ENCODE measurements at regions not wholly inside any gene's neighbourhood (a gene's known extent, or its start where the extent isn't known, plus 50 kb on each side); places are given as distances from the start of the nearest gene placed in this dataset.

DNA sequence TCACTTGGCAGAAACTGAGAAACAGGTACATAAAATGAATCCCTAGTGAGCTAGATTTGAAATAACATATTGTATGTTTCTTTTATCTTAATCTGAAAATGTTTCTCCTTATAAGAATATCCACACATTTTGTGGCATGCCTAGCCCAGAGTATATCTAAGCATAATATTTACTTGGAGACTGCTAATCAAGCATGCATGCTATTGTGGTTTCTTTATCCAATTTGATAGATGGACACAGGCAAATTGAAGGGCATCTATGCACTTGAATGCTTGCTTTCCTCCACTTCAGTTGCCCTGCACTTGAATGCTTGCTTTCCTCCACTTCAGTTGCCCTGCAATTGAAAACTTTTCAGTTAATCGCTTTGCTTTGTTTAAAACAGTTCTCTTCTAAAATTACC lies 729.8 kb downstream of the TBC1D32 start:
- no peaks in the 10 kb centered on the region for H4K20me1 ChIP-seq (ENCODE audit: insufficient read depth)
- no peaks in the 10 kb centered on the region for H3K36me3 ChIP-seq (replicated peaks in 1 of 2; ENCODE audit: control insufficient read depth in 1 of 2, insufficient read depth in 2 of 2, low read length in 1 of 2)
- H3K79me2 ChIP-seq (ENCODE audit: insufficient read depth) = no peaks in the 10 kb centered on the region
- H3K4me2 ChIP-seq = no peak overlapping the region
- WGBS (ENCODE audit: low lambda C conversion rate) = 38% methylated on average over 1 of the region's 1 CpG
- no peak for DNase-seq
- H3K4me3 ChIP-seq (ENCODE audit: low read depth in 2 of 2, low read length in 1 of 2) = no peak overlapping the region
- TF ChIP-seq GATA2 (CRISPR knock-in tag; IDR thresholded peaks at IDR 0.05) (no peak), EZH2phosphoT487 (IDR thresholded peaks at IDR 0.05; ENCODE audit: borderline replicate concordance, low read depth) (no peak), SIN3A (IDR thresholded peaks at IDR 0.05; ENCODE audit: borderline replicate concordance, low read depth, low read length) (no peak), MXI1 (IDR thresholded peaks at IDR 0.05; ENCODE audit: low read depth, low read length) (no peak), MEF2A (IDR thresholded peaks at IDR 0.05; ENCODE audit: borderline replicate concordance, low read depth) (no peak), CHD2 (IDR thresholded peaks at IDR 0.05; ENCODE audit: low read length, partially characterized antibody) (no peak), RCOR1 (IDR thresholded peaks at IDR 0.05; ENCODE audit: low read length) (no peak), NRF1 (IDR thresholded peaks at IDR 0.05; ENCODE audit: low read depth, low read length) (no peak), EP300 (IDR thresholded peaks at IDR 0.05; ENCODE audit: borderline replicate concordance in 1 of 2, low read depth in 1 of 2, low read length in 1 of 2) (no peak), YY1 (IDR thresholded peaks at IDR 0.05; ENCODE audit: low read depth) (no peak), RFX5 (IDR thresholded peaks at IDR 0.05; ENCODE audit: low read length) (no peak), NFIC (IDR thresholded peaks at IDR 0.05; ENCODE audit: borderline replicate concordance) (no peak), TAF1 (IDR thresholded peaks at IDR 0.05; ENCODE audit: borderline replicate concordance, low read depth, low read length) (no peak), FOXJ3 (CRISPR knock-in tag; IDR thresholded peaks at IDR 0.05) (no peak), FOXM1 (IDR thresholded peaks at IDR 0.05; ENCODE audit: low read depth) (no peak)
- TF ChIP-seq, protein P1, sequence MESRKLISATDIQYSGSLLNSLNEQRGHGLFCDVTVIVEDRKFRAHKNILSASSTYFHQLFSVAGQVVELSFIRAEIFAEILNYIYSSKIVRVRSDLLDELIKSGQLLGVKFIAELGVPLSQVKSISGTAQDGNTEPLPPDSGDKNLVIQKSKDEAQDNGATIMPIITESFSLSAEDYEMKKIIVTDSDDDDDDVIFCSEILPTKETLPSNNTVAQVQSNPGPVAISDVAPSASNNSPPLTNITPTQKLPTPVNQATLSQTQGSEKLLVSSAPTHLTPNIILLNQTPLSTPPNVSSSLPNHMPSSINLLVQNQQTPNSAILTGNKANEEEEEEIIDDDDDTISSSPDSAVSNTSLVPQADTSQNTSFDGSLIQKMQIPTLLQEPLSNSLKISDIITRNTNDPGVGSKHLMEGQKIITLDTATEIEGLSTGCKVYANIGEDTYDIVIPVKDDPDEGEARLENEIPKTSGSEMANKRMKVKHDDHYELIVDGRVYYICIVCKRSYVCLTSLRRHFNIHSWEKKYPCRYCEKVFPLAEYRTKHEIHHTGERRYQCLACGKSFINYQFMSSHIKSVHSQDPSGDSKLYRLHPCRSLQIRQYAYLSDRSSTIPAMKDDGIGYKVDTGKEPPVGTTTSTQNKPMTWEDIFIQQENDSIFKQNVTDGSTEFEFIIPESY (IDR thresholded peaks at IDR 0.05; ENCODE audit: borderline replicate concordance, low read depth) = no peak
- TF ChIP-seq, protein P2, sequence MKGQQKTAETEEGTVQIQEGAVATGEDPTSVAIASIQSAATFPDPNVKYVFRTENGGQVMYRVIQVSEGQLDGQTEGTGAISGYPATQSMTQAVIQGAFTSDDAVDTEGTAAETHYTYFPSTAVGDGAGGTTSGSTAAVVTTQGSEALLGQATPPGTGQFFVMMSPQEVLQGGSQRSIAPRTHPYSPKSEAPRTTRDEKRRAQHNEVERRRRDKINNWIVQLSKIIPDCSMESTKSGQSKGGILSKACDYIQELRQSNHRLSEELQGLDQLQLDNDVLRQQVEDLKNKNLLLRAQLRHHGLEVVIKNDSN (IDR thresholded peaks at IDR 0.05; ENCODE audit: borderline replicate concordance, low read depth) = no peak
- TF ChIP-seq, protein P3, sequence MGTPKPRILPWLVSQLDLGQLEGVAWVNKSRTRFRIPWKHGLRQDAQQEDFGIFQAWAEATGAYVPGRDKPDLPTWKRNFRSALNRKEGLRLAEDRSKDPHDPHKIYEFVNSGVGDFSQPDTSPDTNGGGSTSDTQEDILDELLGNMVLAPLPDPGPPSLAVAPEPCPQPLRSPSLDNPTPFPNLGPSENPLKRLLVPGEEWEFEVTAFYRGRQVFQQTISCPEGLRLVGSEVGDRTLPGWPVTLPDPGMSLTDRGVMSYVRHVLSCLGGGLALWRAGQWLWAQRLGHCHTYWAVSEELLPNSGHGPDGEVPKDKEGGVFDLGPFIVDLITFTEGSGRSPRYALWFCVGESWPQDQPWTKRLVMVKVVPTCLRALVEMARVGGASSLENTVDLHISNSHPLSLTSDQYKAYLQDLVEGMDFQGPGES (IDR thresholded peaks at IDR 0.05; ENCODE audit: low read depth, low read length) = no peak
- TF ChIP-seq, protein P4, sequence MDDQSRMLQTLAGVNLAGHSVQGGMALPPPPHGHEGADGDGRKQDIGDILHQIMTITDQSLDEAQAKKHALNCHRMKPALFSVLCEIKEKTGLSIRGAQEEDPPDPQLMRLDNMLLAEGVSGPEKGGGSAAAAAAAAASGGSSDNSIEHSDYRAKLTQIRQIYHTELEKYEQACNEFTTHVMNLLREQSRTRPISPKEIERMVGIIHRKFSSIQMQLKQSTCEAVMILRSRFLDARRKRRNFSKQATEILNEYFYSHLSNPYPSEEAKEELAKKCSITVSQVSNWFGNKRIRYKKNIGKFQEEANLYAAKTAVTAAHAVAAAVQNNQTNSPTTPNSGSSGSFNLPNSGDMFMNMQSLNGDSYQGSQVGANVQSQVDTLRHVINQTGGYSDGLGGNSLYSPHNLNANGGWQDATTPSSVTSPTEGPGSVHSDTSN (IDR thresholded peaks at IDR 0.05) = no peak
- H3K27ac ChIP-seq (ENCODE audit: low read depth in 2 of 2, low read length in 1 of 2) = no peak overlapping the region
- ChIA-PET POLR2A (no interaction called here), CTCF (no interaction called here)
- H3K4me1 ChIP-seq (ENCODE audit: control insufficient read depth in 1 of 2, insufficient read depth in 2 of 2, low read depth in 1 of 2, low read length in 1 of 2) = no peaks in the 10 kb centered on the region
- no peaks in the 10 kb centered on the region; the same call in 1 of the 2 replicates for H3K9me2 ChIP-seq
- no peak overlapping the region for H3K9ac ChIP-seq
- no peak overlapping the region for H2AFZ ChIP-seq (ENCODE audit: low read depth)
- H3F3A ChIP-seq (replicated peaks; ENCODE audit: insufficient read depth) = no peaks in the 10 kb centered on the region
- no peaks in the 10 kb centered on the region for H3K9me3 ChIP-seq
- no peaks in the 10 kb centered on the region for H3K27me3 ChIP-seq (ENCODE audit: insufficient read depth)
